Skeletal muscle satellite cell (primary cell): ENCODE measurements at regions not wholly inside any gene's neighbourhood (a gene's known extent, or its start where the extent isn't known, plus 50 kb on each side); places are given as distances from the start of the nearest gene placed in this dataset.
"Not testable (repeated sequence)": the region's sequence is repeated elsewhere in the genome, so short reads cannot be mapped to it uniquely, and the experiment has no call there.

Experiments used
- H3K27me3 ChIP-seq: 2 replicates; pipeline ENCODE4 v1.7.0; 2013; ENCODE audit warnings: low read length; ENCODE audit not compliant: control insufficient read depth, insufficient read depth
- H3K36me3 ChIP-seq: 2 replicates; pipeline ENCODE4 v1.7.0; 2013; ENCODE audit warnings: mild to moderate bottlenecking, control low read depth, low read length; ENCODE audit not compliant: insufficient read depth
- H3K4me1 ChIP-seq: 2 replicates; pipeline ENCODE4 v1.7.0; 2013; ENCODE audit warnings: low read length; ENCODE audit not compliant: control insufficient read depth, insufficient read depth
- H3K4me2 ChIP-seq: 2 replicates; pipeline ENCODE4 v1.7.0; 2013; ENCODE audit warnings: mild to moderate bottlenecking, low read length
- H3K4me3 ChIP-seq: 2 replicates; pipeline ENCODE4 v1.7.0; 2013; ENCODE audit warnings: low read length
- H3K9ac ChIP-seq: 2 replicates; pipeline ENCODE4 v1.7.0; 2013; ENCODE audit warnings: mild to moderate bottlenecking, low read depth, low read length, moderate library complexity
- H3K9me3 ChIP-seq: replicated peaks from 2 replicates; pipeline ENCODE4 v1.7.0; 2013; ENCODE audit warnings: mild to moderate bottlenecking, control low read depth, low read length

- Histone ChIP-seq H3K9ac (no peak overlapping the region), H3K9me3 (no peaks in the 10 kb centered on the region), H3K4me2 (no peak overlapping the region), H3K27me3 (no peaks in the 10 kb centered on the region), H3K36me3 (no peaks in the 10 kb centered on the region), H3K4me3 (no peak overlapping the region), H3K4me1 (no peaks in the 10 kb centered on the region)
Observed at GRCh38 chr7:97422046-97422445, 304.5 kb downstream of the SDHAF3 start.

GRCh38 chr7:97430006-97430405, 301.9 kb upstream of the TAC1 start:
- Histone ChIP-seq H3K4me1 (no peaks in the 10 kb centered on the region), H3K27me3 (no peaks in the 10 kb centered on the region), H3K36me3 (no peaks in the 10 kb centered on the region), H3K4me3 (no peak overlapping the region), H3K9ac (no peak overlapping the region), H3K9me3 (no peaks in the 10 kb centered on the region), H3K4me2 (no peak overlapping the region)

- Histone ChIP-seq H3K4me2 (no peak overlapping the region), H3K27me3 (no peaks in the 10 kb centered on the region), H3K9me3 (peaks cover 6% of the 10 kb centered on the region), H3K4me3 (no peak overlapping the region), H3K36me3 (no peaks in the 10 kb centered on the region), H3K9ac (no peak overlapping the region), H3K4me1 (no peaks in the 10 kb centered on the region)
Observed at GRCh38 chr7:97439637-97440214, 292.2 kb upstream of the TAC1 start.

- H3K4me1 ChIP-seq, result no peaks in the 10 kb centered on the region
- no peaks in the 10 kb centered on the region for H3K36me3 ChIP-seq
- no peak overlapping the region for H3K9ac ChIP-seq
- H3K9me3 ChIP-seq, result no peaks in the 10 kb centered on the region
- H3K4me3 ChIP-seq, result no peak overlapping the region
- H3K27me3 ChIP-seq, result no peaks in the 10 kb centered on the region
- no peak overlapping the region for H3K4me2 ChIP-seq
Observed at GRCh38 chr7:97446361-97446760, 285.5 kb upstream of the TAC1 start.

- H3K36me3 ChIP-seq, H3K4me1 ChIP-seq, H3K4me2 ChIP-seq, H3K9me3 ChIP-seq, H3K4me3 ChIP-seq, H3K27me3 ChIP-seq, H3K9ac ChIP-seq: not testable (repeated sequence)
Observed at GRCh38 chr7:97449448-97449847, 282.4 kb upstream of the TAC1 start.

- Histone ChIP-seq H3K9me3 (no peaks in the 10 kb centered on the region), H3K4me1 (no peaks in the 10 kb centered on the region), H3K4me2 (no peak overlapping the region), H3K4me3 (no peak overlapping the region), H3K9ac (no peak overlapping the region), H3K36me3 (no peaks in the 10 kb centered on the region), H3K27me3 (no peaks in the 10 kb centered on the region)
Observed at GRCh38 chr7:97450516-97450915, 281.4 kb upstream of the TAC1 start.

- Histone ChIP-seq H3K4me2 (no peak overlapping the region), H3K9ac (no peak overlapping the region), H3K27me3 (no peaks in the 10 kb centered on the region), H3K4me3 (no peak overlapping the region), H3K36me3 (no peaks in the 10 kb centered on the region), H3K9me3 (no peaks in the 10 kb centered on the region), H3K4me1 (no peaks in the 10 kb centered on the region)
Observed at GRCh38 chr7:97454636-97455035, 277.2 kb upstream of the TAC1 start.

- no peaks in the 10 kb centered on the region for H3K9me3 ChIP-seq
- H3K4me2 ChIP-seq, result no peak overlapping the region
- H3K4me1 ChIP-seq, result no peaks in the 10 kb centered on the region
- H3K9ac ChIP-seq, result no peak overlapping the region
- no peak overlapping the region for H3K4me3 ChIP-seq
- no peaks in the 10 kb centered on the region for H3K27me3 ChIP-seq
- H3K36me3 ChIP-seq, result no peaks in the 10 kb centered on the region
Observed at GRCh38 chr7:97457054-97457453, 274.8 kb upstream of the TAC1 start.

GRCh38 chr7:97460433-97460832, 271.5 kb upstream of the TAC1 start:
- no peaks in the 10 kb centered on the region for H3K9me3 ChIP-seq
- no peak overlapping the region for H3K4me3 ChIP-seq
- no peak overlapping the region for H3K4me2 ChIP-seq
- no peaks in the 10 kb centered on the region for H3K27me3 ChIP-seq
- no peak overlapping the region for H3K9ac ChIP-seq
- H3K4me1 ChIP-seq, result no peaks in the 10 kb centered on the region
- no peaks in the 10 kb centered on the region for H3K36me3 ChIP-seq

- no peaks in the 10 kb centered on the region for H3K27me3 ChIP-seq
- no peaks in the 10 kb centered on the region for H3K36me3 ChIP-seq
- H3K4me3 ChIP-seq, result no peak overlapping the region
- H3K9ac ChIP-seq, result no peak overlapping the region
- H3K9me3 ChIP-seq, result no peaks in the 10 kb centered on the region
- H3K4me2 ChIP-seq, result no peak overlapping the region
- no peaks in the 10 kb centered on the region for H3K4me1 ChIP-seq
Observed at GRCh38 chr7:97461596-97461995, 270.3 kb upstream of the TAC1 start.

GRCh38 chr7:97466071-97466470, 265.8 kb upstream of the TAC1 start:
- Histone ChIP-seq H3K4me3 (no peak overlapping the region), H3K9me3 (no peaks in the 10 kb centered on the region), H3K4me1 (no peaks in the 10 kb centered on the region), H3K9ac (no peak overlapping the region), H3K36me3 (no peaks in the 10 kb centered on the region), H3K27me3 (no peaks in the 10 kb centered on the region), H3K4me2 (no peak overlapping the region)

GRCh38 chr7:97466999-97467740, 264.7 kb upstream of the TAC1 start:
- no peak overlapping the region for H3K9ac ChIP-seq
- H3K4me3 ChIP-seq, result no peak overlapping the region
- no peaks in the 10 kb centered on the region for H3K9me3 ChIP-seq
- H3K36me3 ChIP-seq, result no peaks in the 10 kb centered on the region
- no peaks in the 10 kb centered on the region for H3K27me3 ChIP-seq
- H3K4me1 ChIP-seq, result no peaks in the 10 kb centered on the region
- H3K4me2 ChIP-seq, result no peak overlapping the region
